GM10266 (cell line): ENCODE measurements at regions not wholly inside any gene's neighbourhood (a gene's known extent, or its start where the extent isn't known, plus 50 kb on each side); places are given as distances from the start of the nearest gene placed in this dataset.

Source experiments
- DNase-seq: peaks from one replicate; pipeline ENCODE4 v3.0.0; 2012; ENCODE audit errors: extremely low spot score
- CTCF ChIP-seq: IDR thresholded peaks from 2 replicates; pipeline ENCODE4 v1.5.1; 2012; ENCODE audit warnings: mild to moderate bottlenecking, low read depth; ENCODE audit not compliant: control insufficient read depth, insufficient read depth; ENCODE audit errors: missing control alignments

- no peak for DNase-seq
- TF ChIP-seq CTCF, result no peak
These were observed 109.8 kb upstream of the DST start for GRCh38 chr6:56752534-56752933.

GRCh38 chr6:56752009-56752408 is 109.3 kb upstream of the DST start:
- no peak for TF ChIP-seq CTCF
- DNase-seq, result no peak

- no peak for DNase-seq
- no peak for TF ChIP-seq CTCF
These were observed 108.9 kb upstream of the DST start for GRCh38 chr6:56751604-56752003.

- DNase-seq, result no peak
- TF ChIP-seq CTCF, result no peak
These were observed 108.0 kb upstream of the DST start for GRCh38 chr6:56750686-56751085.

GRCh38 chr6:56749632-56750151 is 107.0 kb upstream of the DST start:
- no peak for TF ChIP-seq CTCF
- DNase-seq, result no peak

- DNase-seq, result no peak
These were observed 104.2 kb upstream of the DST start for GRCh38 chr6:56746767-56747504.

More at GRCh38 chr6:56746767-56747504, 104.2 kb upstream of the DST start:
- TF ChIP-seq CTCF, result no peak
